ENCODE measurements at regions not wholly inside any gene's neighbourhood (a gene's known extent, or its start where the extent isn't known, plus 50 kb on each side); places are given as distances from the start of the nearest gene placed in this dataset.
A peak's percentile ranks its signal among the peaks of the same experiment; 100 is the strongest.
"Not testable (repeated sequence)": the region's sequence is repeated elsewhere in the genome, so short reads cannot be mapped to it uniquely, and the experiment has no call there.

- DNase-seq (ENCODE audit: low read depth in 6 of 9, low spot score in 9 of 9) = no peak
- Histone ChIP-seq H3K4me1 (ENCODE audit: control insufficient read depth in 2 of 2, insufficient read depth in 2 of 2, low read length in 2 of 2) (peaks cover 0 to 2% of the 10 kb centered on the region in 2 donors), H3K9me3 (ENCODE audit: control insufficient read depth in 2 of 2, insufficient read depth in 1 of 2, low read length in 1 of 2) (no peaks in the 10 kb centered on the region), H3K4me3 (ENCODE audit: low read length in 2 of 2) (no peak overlapping the region), H3K36me3 (ENCODE audit: control insufficient read depth in 2 of 2, insufficient read depth in 2 of 2, low read length in 1 of 2) (no peaks in the 10 kb centered on the region), H3K27ac (ENCODE audit: low read depth in 1 of 2, low read length in 1 of 2) (no peak overlapping the region), H3K27me3 (ENCODE audit: control insufficient read depth in 2 of 2, insufficient read depth in 1 of 2, low read length in 1 of 2) (no peaks in the 10 kb centered on the region)
- 95% methylated on average over 1 of the region's 1 CpG for WGBS
Measured at GRCh38 chr20:4435225-4435624, 186.1 kb upstream of the ADRA1D start.

DNA sequence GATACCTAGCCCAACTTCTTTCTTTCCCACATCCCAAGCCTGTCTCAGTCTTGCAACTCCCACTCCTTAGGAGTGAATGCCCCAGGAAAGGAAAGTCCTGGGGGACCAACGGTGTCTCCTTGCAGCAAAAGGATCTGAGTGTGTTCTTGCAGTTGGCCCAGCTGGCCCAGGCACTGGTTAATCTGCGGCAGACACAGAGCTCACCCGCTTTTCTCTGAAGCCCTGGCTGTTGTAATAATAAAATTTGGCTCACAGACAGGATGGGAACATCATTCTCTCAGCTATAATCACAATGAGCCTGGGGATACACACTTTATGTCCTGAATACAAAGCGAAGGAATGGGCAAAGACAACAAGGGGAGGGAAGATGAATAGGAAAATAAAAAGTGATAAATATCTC is 185.6 kb upstream of the ADRA1D start:
- WGBS = 95% methylated on average over 4 of the region's 4 CpGs
- Histone ChIP-seq H3K36me3 (ENCODE audit: control insufficient read depth in 2 of 2, insufficient read depth in 2 of 2, low read length in 1 of 2) (no peaks in the 10 kb centered on the region), H3K9me3 (ENCODE audit: control insufficient read depth in 2 of 2, insufficient read depth in 1 of 2, low read length in 1 of 2) (no peaks in the 10 kb centered on the region), H3K4me3 (ENCODE audit: low read length in 2 of 2) (no peak overlapping the region), H3K27ac (ENCODE audit: low read depth in 1 of 2, low read length in 1 of 2) (no peak overlapping the region), H3K4me1 (ENCODE audit: control insufficient read depth in 2 of 2, insufficient read depth in 2 of 2, low read length in 2 of 2) (peaks cover 0 to 2% of the 10 kb centered on the region in 2 donors), H3K27me3 (ENCODE audit: control insufficient read depth in 2 of 2, insufficient read depth in 1 of 2, low read length in 1 of 2) (no peaks in the 10 kb centered on the region)
- no peak for DNase-seq (ENCODE audit: low read depth in 6 of 9, low spot score in 9 of 9)

DNA sequence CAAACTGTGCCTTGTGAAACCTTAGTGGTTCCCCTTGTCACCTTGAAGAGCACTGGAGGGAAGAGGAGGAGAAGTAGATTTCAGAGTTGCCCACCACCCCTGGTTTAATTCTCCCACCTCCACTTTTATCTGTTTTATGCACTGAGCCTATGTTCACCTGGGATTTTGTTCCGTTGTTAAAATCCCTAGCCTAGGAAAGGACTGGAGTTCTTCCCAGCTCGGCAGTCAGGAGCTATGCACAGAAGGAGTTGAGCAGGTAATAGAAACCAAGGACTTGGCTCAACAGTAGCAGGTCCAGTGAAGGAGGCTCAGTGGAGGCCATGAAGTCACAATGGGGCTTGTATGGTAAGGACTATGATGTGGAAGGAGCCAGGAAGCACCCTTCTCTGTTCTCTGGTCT is 182.4 kb upstream of the ADRA1D start:
- H3K9me3 ChIP-seq (ENCODE audit: control insufficient read depth in 2 of 2, insufficient read depth in 1 of 2, low read length in 1 of 2) = no peaks in the 10 kb centered on the region
- H3K27me3 ChIP-seq (ENCODE audit: control insufficient read depth in 2 of 2, insufficient read depth in 1 of 2, low read length in 1 of 2) = no peaks in the 10 kb centered on the region
- no peaks in the 10 kb centered on the region for H3K36me3 ChIP-seq (ENCODE audit: control insufficient read depth in 2 of 2, insufficient read depth in 2 of 2, low read length in 1 of 2)
- H3K4me1 ChIP-seq (ENCODE audit: control insufficient read depth in 2 of 2, insufficient read depth in 2 of 2, low read length in 2 of 2) = peaks cover 0 to 2% of the 10 kb centered on the region in 2 donors
- WGBS = 72% methylated on average over 2 of the region's 2 CpGs
- no peak for DNase-seq (ENCODE audit: low read depth in 6 of 9, low spot score in 9 of 9)
- no peak overlapping the region for H3K4me3 ChIP-seq (ENCODE audit: low read length in 2 of 2)
- H3K27ac ChIP-seq (ENCODE audit: low read depth in 1 of 2, low read length in 1 of 2) = no peak overlapping the region

GRCh38 chr20:4430826-4431225 is 181.7 kb upstream of the ADRA1D start:
- WGBS = 93% methylated on average over 11 of the region's 11 CpGs
- H3K36me3 ChIP-seq (ENCODE audit: control insufficient read depth in 2 of 2, insufficient read depth in 2 of 2, low read length in 1 of 2); H3K4me3 ChIP-seq (ENCODE audit: low read length in 2 of 2); H3K27ac ChIP-seq (ENCODE audit: low read depth in 1 of 2, low read length in 1 of 2); H3K9me3 ChIP-seq (ENCODE audit: control insufficient read depth in 2 of 2, insufficient read depth in 1 of 2, low read length in 1 of 2); DNase-seq (ENCODE audit: low read depth in 6 of 9, low spot score in 9 of 9); H3K4me1 ChIP-seq (ENCODE audit: control insufficient read depth in 2 of 2, insufficient read depth in 2 of 2, low read length in 2 of 2); H3K27me3 ChIP-seq (ENCODE audit: control insufficient read depth in 2 of 2, insufficient read depth in 1 of 2, low read length in 1 of 2): not testable (repeated sequence)

DNA sequence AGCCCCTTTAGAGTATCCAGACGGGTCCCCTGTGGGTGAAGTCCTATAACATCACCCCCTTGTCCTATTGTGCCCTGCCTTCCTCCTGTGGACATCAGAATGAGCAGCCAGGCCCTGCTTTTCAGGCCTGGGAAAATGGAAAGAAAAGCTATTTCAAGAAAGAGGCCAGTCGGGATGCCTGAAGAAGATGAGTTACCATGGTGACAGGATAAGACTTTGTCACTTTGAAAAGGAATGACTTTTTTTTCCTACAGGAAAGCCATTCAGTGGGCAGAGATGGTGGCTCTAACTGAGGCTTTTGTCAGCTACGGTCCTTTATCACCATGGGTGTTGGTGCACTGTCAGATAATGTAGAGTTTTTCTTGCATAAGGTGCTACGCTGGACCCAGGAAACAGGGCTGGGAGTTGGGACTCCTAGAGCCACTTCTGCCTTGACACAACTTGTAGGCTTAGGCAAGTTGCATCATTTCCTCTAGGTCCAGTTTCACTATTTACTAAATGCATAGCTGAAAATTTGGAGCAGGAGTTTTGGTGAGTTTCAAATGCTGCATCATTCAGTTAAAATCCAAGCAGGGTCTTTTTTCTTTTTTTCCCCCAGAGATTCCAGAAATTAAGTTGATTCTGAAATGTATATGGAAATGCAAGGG is 179.0 kb upstream of the ADRA1D start:
- H3K27me3 ChIP-seq (ENCODE audit: control insufficient read depth in 2 of 2, insufficient read depth in 1 of 2, low read length in 1 of 2) = no peaks in the 10 kb centered on the region
- no peaks in the 10 kb centered on the region for H3K36me3 ChIP-seq (ENCODE audit: control insufficient read depth in 2 of 2, insufficient read depth in 2 of 2, low read length in 1 of 2)
- H3K27ac ChIP-seq (ENCODE audit: low read depth in 1 of 2, low read length in 1 of 2) = no peak overlapping the region
- no peak for DNase-seq (ENCODE audit: low read depth in 6 of 9, low spot score in 9 of 9)
- WGBS = 96% methylated on average over 4 of the region's 4 CpGs
- H3K9me3 ChIP-seq (ENCODE audit: control insufficient read depth in 2 of 2, insufficient read depth in 1 of 2, low read length in 1 of 2) = no peaks in the 10 kb centered on the region
- H3K4me3 ChIP-seq (ENCODE audit: low read length in 2 of 2) = no peak overlapping the region
- peaks cover 0 to 2% of the 10 kb centered on the region in 2 donors for H3K4me1 ChIP-seq (ENCODE audit: control insufficient read depth in 2 of 2, insufficient read depth in 2 of 2, low read length in 2 of 2)

DNA sequence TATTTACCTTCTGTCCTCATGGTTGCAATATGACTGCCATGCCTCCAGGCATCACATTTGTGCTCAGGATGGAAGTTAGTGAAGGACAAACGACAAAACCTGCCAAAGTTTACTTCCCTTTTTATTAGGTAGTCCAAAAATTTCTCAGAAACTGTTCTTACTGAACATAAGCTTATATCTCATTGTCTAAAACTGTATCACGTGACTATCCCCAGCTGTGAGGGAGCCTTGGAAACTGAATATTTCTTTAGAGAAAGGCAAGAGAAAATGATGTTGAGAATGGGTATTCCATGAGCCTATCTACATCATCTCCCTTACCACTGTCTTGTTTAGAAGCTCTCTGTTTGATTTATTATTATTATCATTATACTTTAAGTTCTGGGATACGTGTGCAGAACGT is 169.1 kb upstream of the ADRA1D start:
- peaks cover 16 to 24% of the 10 kb centered on the region in 2 donors for H3K4me1 ChIP-seq (ENCODE audit: control insufficient read depth in 2 of 2, insufficient read depth in 2 of 2, low read length in 2 of 2)
- DNase-seq (ENCODE audit: low read depth in 6 of 9, low spot score in 9 of 9) = no peak
- no peak overlapping the region for H3K4me3 ChIP-seq (ENCODE audit: low read length in 2 of 2)
- H3K9me3 ChIP-seq (ENCODE audit: control insufficient read depth in 2 of 2, insufficient read depth in 1 of 2, low read length in 1 of 2) = no peaks in the 10 kb centered on the region
- H3K27me3 ChIP-seq (ENCODE audit: control insufficient read depth in 2 of 2, insufficient read depth in 1 of 2, low read length in 1 of 2) = no peaks in the 10 kb centered on the region
- no peak overlapping the region for H3K27ac ChIP-seq (ENCODE audit: low read depth in 1 of 2, low read length in 1 of 2)
- WGBS = 87% methylated on average over 4 of the region's 4 CpGs
- H3K36me3 ChIP-seq (ENCODE audit: control insufficient read depth in 2 of 2, insufficient read depth in 2 of 2, low read length in 1 of 2) = no peaks in the 10 kb centered on the region

GRCh38 chr20:4415281-4415680 is 166.2 kb upstream of the ADRA1D start:
- Histone ChIP-seq H3K4me3 (ENCODE audit: low read length in 2 of 2) (no peak overlapping the region), H3K27ac (ENCODE audit: low read depth in 1 of 2, low read length in 1 of 2) (no peak overlapping the region), H3K27me3 (ENCODE audit: control insufficient read depth in 2 of 2, insufficient read depth in 1 of 2, low read length in 1 of 2) (no peaks in the 10 kb centered on the region), H3K4me1 (ENCODE audit: control insufficient read depth in 2 of 2, insufficient read depth in 2 of 2, low read length in 2 of 2) (peaks cover 33 to 49% of the 10 kb centered on the region in 2 donors), H3K9me3 (ENCODE audit: control insufficient read depth in 2 of 2, insufficient read depth in 1 of 2, low read length in 1 of 2) (no peaks in the 10 kb centered on the region), H3K36me3 (ENCODE audit: control insufficient read depth in 2 of 2, insufficient read depth in 2 of 2, low read length in 1 of 2) (no peaks in the 10 kb centered on the region)
- no peak for DNase-seq (ENCODE audit: low read depth in 6 of 9, low spot score in 9 of 9)
- WGBS = 91% methylated on average over 5 of the region's 5 CpGs

- Histone ChIP-seq H3K4me1 (ENCODE audit: control insufficient read depth in 2 of 2, insufficient read depth in 2 of 2, low read length in 2 of 2) (peaks cover 33 to 49% of the 10 kb centered on the region in 2 donors), H3K27ac (ENCODE audit: low read depth in 1 of 2, low read length in 1 of 2) (no peak overlapping the region), H3K27me3 (ENCODE audit: control insufficient read depth in 2 of 2, insufficient read depth in 1 of 2, low read length in 1 of 2) (no peaks in the 10 kb centered on the region), H3K36me3 (ENCODE audit: control insufficient read depth in 2 of 2, insufficient read depth in 2 of 2, low read length in 1 of 2) (no peaks in the 10 kb centered on the region), H3K9me3 (ENCODE audit: control insufficient read depth in 2 of 2, insufficient read depth in 1 of 2, low read length in 1 of 2) (no peaks in the 10 kb centered on the region), H3K4me3 (ENCODE audit: low read length in 2 of 2) (no peak overlapping the region)
- WGBS = 74% methylated on average over 8 of the region's 8 CpGs
- peak in 1 of 9 donors; percentile 33 for DNase-seq (ENCODE audit: low read depth in 6 of 9, low spot score in 9 of 9)
Measured at GRCh38 chr20:4413314-4414049, 164.4 kb upstream of the ADRA1D start.

GRCh38 chr20:4412216-4412615 is 163.1 kb upstream of the ADRA1D start:
- Histone ChIP-seq H3K27ac (ENCODE audit: low read depth in 1 of 2, low read length in 1 of 2) (peak overlapping the region in 1 of 2 donors; percentile 62), H3K4me3 (ENCODE audit: low read length in 2 of 2) (no peak overlapping the region), H3K4me1 (ENCODE audit: control insufficient read depth in 2 of 2, insufficient read depth in 2 of 2, low read length in 2 of 2) (peaks cover 30 to 47% of the 10 kb centered on the region in 2 donors), H3K9me3 (ENCODE audit: control insufficient read depth in 2 of 2, insufficient read depth in 1 of 2, low read length in 1 of 2) (no peaks in the 10 kb centered on the region), H3K36me3 (ENCODE audit: control insufficient read depth in 2 of 2, insufficient read depth in 2 of 2, low read length in 1 of 2) (no peaks in the 10 kb centered on the region), H3K27me3 (ENCODE audit: control insufficient read depth in 2 of 2, insufficient read depth in 1 of 2, low read length in 1 of 2) (no peaks in the 10 kb centered on the region)
- no peak for DNase-seq (ENCODE audit: low read depth in 6 of 9, low spot score in 9 of 9)
- WGBS = 98% methylated on average over 1 of the region's 1 CpG
